GM18511 (cell line): ENCODE measurements at regions not wholly inside any gene's neighbourhood (a gene's known extent, or its start where the extent isn't known, plus 50 kb on each side); places are given as distances from the start of the nearest gene placed in this dataset.

ENCODE experiments used
- ATAC-seq: cut with Tn5 transposase; IDR thresholded peaks from one replicate; pipeline ENCODE4 v1.9.1; 2021; ENCODE audit warnings: mild to moderate bottlenecking, moderate library complexity; ENCODE audit not compliant: unreplicated experiment

- no peak for ATAC-seq
Observed at GRCh38 chr2:217220228-217221013, 360.6 kb upstream of the TNP1 start.

DNA sequence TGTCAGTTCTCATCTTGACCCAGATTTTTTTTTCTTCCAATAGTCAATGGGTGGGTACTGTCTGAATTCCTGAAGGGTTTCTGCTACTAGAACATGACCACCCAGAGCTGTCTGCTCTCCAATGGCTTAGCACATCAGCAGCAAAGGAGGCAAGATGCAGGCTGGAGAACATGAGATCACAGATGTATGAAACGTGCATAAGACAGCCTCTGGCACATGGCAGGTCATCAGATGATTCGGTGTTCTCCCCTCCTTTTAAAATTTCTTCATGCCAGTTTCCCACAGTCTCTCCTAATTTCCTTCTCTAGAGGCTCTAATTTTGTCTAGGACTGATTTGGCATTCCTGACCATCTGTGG, 359.3 kb upstream of the TNP1 start:
- no peak for ATAC-seq

DNA sequence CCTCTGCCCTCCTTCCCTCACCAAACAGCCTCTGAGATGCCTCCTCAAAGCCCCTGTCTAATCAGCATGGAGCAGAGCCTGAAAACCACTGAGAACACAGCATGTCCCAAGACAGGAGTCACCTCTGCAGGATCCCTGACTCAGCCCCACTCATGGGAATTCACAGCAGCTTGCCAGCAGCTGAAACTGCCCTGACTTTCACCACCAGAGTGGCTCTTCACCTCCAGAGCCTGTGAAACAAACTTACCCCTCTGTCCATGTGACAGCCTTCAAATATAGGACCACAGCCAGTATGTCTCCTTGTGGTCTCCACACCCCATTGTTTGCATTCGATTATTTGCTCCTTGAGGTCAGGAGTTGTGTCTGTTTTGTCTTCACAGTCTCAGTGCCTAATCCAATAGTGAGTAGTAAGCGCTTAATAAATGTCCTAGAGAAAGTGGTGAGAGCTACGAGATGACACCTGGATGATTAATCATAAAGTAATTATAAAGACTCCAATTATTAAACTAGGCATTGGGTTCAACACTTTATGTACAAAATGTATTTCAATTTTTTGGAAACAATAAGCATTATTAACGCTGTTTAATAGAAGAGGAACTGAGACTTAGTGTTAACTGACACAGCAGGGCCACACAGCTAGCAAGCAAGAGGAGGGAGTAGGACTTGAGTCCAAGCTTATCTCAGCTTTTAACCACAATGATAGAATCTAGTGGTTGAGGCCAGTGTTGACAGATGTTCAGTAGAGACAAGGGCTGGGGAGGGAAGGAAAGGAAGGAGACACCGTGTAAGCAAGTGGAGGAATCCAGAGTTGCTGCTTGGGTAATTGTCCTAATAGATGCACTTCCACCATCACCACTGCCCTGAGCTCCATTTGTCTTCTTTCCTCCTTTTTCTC, 358.7 kb upstream of the TNP1 start:
- ATAC-seq: peak; percentile 63

DNA sequence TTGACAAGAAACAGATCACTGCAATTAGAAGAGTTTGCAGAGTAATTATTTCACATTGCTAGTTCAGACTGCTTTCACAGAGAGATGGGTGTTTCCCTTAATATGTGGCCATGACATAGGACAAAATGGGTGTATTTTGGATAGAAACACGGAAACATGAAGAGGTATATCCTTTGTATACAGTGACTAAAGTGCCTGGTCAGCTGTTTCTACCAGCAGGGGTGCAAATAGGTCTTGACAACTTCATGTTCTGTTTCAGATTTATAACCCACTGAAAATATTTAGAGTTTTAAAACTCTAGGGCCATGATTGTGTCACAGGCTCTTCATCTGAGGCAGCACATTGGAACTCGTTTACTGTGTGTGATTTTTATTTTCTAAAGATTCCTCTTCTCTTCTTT, 357.1 kb upstream of the TNP1 start:
- no peak for ATAC-seq

GRCh38 chr2:217216316-217216715, 356.5 kb upstream of the TNP1 start:
- ATAC-seq: no peak

DNA sequence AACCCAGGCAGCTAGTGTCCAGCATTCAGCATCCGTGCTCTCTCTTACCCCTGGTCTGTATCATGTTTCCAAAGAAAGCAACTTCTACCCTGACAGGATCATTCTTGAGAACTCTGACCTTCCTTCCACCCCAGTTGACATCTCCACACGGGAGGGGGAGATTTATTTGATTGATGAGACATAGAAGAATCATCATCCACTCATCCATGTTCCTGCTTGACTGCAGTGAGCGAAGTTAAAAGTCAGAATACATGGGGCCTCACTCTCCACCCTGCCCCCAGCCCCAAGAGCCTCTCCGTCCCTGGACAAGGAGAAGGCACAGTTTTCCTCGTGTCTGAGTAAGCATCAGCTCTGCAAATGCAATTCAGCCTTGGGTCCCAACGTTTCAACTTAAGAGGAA, 356.0 kb upstream of the TNP1 start:
- no peak for ATAC-seq

- no peak for ATAC-seq
Observed at GRCh38 chr2:217208867-217209266, 349.0 kb upstream of the TNP1 start.

DNA sequence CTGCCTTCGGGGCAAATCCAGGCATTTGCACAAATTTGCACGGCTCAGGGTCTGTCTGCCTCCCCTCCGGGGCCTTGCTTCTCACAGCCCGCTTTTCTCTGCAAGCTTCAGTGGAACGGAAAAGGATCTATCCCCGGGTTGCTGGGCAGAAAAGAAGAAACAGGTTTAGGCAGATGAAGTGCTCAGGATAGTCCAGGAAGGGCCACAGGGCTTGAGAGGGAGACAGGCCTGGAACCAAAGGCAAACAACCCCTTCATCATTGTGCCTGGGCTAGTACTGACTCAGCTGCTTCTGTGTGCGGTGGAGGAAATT, 347.8 kb upstream of the TNP1 start:
- ATAC-seq: no peak

- ATAC-seq: no peak
Observed at GRCh38 chr2:217206907-217207698, 347.2 kb upstream of the TNP1 start.

DNA sequence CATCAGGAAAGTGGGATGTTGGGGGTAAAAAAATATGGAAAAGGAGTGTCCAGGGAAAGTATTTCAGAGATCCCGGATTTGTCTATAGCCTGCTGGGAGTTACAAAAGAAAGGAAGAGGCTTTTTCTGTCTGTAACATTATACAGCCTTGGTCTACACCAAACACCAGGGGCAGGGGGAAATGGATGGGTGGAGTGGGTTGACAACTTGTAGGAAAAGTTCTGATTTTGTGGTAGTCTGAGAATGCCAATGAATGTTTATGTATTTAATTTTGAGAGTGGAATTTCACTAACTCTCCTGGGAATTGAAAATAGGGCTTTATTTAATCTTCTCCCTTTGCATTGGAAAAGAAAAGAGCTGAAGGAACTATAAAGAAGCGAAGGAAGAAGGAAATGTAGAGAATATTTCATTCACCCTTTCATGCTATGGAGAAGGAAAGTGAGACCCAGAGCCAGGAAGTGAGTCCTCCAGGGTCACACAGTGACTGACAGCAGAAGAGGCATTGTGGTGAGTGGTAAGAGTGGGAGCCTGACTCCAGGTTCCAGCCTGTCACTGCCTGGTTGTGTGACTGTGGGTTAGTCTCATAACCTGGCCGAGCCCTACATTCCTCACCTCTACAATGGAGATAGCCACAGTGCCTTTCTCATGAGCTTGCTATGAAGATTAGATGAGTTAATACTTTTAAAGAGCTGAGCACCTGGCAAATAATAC, 346.3 kb upstream of the TNP1 start:
- ATAC-seq: no peak

DNA sequence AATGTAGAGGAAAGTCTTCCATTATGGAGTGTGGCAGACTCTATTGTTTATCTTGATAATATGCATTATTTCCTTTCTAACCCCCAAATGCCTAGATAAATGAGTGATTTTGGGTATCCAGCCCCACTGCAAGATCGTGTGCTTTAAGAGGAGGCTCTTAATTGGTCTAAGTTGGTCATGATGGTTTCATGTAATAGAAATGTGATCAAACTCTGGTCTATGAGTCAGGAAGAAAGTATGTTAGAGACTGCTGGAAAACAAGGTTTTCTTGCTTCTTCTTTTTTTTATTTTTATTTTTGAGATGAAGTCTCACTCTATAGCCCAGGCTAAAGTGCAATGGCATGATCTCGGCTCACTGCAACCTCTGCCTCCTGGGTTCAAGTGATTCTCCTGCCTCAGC, 344.5 kb upstream of the TNP1 start:
- no peak for ATAC-seq

- ATAC-seq: no peak
Observed at GRCh38 chr2:217203086-217203485, 343.2 kb upstream of the TNP1 start.

GRCh38 chr2:217199255-217199630, 339.4 kb upstream of the TNP1 start:
- ATAC-seq: no peak

DNA sequence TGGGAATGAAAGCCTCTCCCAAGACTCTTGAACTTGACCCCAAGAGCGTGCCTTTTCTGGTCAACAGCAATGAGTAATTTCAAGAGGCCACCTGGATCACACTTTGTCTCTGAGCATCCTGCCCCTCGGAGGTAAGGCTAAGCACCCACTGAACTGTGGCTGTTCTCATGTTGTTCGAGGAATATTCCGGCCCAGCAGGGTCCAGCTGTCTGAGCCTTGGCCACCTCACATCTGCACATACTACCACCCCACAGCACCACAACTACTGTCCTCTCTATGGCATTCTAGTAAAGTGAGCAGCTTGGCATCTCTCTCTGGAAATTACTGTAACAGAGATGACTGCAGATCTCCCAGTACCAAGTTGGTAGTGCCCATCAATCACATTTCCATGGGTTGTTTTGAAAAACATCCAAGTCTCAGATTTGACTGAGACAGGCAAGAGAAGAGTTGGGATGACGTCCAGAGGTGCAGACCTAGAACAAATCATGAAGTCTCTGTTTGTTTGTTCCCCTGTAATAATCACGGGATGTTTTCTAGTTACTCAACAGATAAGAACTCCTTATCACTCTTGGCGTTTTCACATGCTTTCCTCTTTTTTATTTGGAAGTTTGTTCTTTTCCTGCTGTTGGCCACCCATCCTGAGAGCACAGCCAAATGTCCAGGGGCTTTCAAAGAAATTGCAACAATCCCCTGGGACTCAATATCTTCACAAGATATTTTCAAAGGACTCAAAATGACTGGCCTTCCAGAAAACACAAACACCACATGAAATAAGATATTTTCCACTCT, 336.0 kb upstream of the TNP1 start:
- ATAC-seq: no peak

DNA sequence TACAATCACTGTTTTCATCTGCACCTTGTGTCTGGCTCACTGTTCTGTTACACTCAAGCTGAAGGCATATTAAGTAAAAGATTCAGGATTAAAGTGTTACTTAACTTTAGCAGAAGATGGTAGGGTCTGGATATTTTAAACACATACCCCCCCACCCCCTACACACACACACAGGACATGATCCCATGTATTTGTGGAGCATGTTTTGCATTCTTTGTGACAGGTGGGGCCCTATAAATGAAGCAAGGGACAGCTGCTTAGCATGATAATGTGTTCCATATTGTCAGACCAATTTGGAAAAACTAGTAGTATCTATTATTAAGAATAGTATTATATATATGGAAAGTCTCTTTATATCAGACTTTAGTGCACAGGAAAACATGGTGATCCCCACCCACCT, 335.2 kb upstream of the TNP1 start:
- ATAC-seq: no peak

DNA sequence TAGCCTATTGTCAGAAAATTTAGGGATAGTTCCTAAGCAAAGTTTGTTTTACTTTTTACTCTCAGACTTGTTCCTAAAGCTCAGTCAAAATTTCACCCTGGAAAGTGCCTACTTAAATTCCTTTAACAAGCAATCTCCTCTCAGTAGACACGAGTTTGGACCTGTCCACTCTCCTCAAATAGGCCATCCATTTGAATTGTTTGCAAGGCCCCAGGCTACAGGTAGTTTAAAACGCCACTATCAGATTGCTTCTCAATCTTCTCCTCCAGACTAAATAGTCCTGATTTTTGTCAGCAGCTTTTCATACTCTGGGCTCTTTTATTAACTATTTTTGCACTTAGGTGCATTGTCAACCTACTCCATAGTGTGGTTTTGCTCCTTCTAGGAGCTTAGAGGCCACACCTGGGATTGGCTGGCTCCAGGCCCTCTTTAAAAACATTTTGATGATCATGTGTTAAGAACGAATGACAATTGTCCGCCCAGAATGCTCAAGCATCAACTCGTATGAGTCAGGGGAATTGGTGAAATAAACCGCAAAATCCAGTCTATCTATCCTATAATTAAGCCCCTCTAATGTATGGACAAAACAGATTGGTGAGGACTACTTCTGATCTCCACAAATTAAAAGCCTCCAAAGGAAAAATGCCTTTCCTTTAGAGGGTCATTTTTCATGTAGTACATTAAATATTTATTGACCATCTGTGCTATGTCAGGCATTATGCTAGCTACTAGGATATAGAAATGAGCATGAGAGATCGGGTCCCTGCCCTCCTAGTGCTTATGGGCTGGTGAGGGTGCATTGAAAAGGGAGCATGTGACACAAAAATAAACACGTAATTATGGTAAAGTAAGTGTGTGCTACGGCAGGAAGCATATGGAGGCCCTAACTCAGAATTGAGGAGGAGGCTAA, 333.8 kb upstream of the TNP1 start:
- ATAC-seq: no peak

DNA sequence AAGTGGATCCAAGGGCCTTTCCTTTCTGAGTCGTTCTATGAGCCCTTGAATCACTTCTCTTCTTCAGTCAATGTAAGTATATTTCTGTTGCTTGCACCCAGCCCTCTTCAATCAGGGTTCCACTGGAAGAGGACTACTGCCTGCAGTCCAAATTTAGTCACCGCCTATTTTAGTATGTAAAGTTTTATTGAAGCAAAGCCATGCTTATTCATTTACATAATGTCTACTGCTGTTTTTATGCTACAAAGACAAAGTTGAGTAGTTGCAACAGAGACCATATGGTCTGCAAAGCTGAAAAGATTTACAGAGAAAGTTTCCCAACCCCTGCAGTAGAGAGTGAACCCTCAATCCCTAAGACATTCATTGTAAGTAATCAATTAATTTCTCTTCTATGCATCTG, 332.5 kb upstream of the TNP1 start:
- no peak for ATAC-seq

- no peak for ATAC-seq
Observed at GRCh38 chr2:217189747-217190146, 329.9 kb upstream of the TNP1 start.

GRCh38 chr2:217189131-217189530, 329.3 kb upstream of the TNP1 start:
- no peak for ATAC-seq
